Hepatocyte (in vitro differentiated cells): ENCODE measurements at regions not wholly inside any gene's neighbourhood (a gene's known extent, or its start where the extent isn't known, plus 50 kb on each side); places are given as distances from the start of the nearest gene placed in this dataset.

Experiments used
- DNase-seq: peaks from one replicate; pipeline ENCODE4 v3.0.0-alpha.2; 2016; ENCODE audit warnings: low spot score
- H2AFZ ChIP-seq: fragments of 200-600 bp; sonication (generic); 2 replicates; pipeline ENCODE4 v1.6.0; 2016; ENCODE audit warnings: antibody characterized with exemption, mild to moderate bottlenecking
- H3K27ac ChIP-seq: fragments of 200-600 bp; sonication (generic); 2 replicates; pipeline ENCODE4 v1.5.1; 2016; ENCODE audit warnings: mild to moderate bottlenecking
- H3K27me3 ChIP-seq: fragments of 200-600 bp; sonication (generic); 2 replicates; pipeline ENCODE4 v1.6.1; 2016
- H3K36me3 ChIP-seq: fragments of 200-600 bp; sonication (generic); replicated peaks from 2 replicates; pipeline ENCODE4 v1.5.1; 2016; ENCODE audit warnings: low read depth; ENCODE audit not compliant: insufficient read depth
- H3K4me1 ChIP-seq: fragments of 200-600 bp; sonication (generic); 2 replicates; pipeline ENCODE4 v1.5.1; 2016; ENCODE audit warnings: mild to moderate bottlenecking, moderate library complexity; ENCODE audit not compliant: insufficient read depth
- H3K4me2 ChIP-seq: fragments of 200-600 bp; sonication (generic); 2 replicates; pipeline ENCODE4 v1.6.0; 2016
- H3K4me3 ChIP-seq: fragments of 200-600 bp; sonication (generic); 2 replicates; pipeline ENCODE4 v1.5.1; 2016; ENCODE audit warnings: mild to moderate bottlenecking
- H3K79me2 ChIP-seq: fragments of 200-600 bp; sonication (generic); 2 replicates; pipeline ENCODE4 v1.6.0; 2017; ENCODE audit warnings: mild to moderate bottlenecking
- H3K9me2 ChIP-seq: fragments of 200-600 bp; sonication (generic); replicated peaks from 2 replicates; pipeline ENCODE4 v1.6.0; 2017; ENCODE audit warnings: mild to moderate bottlenecking; ENCODE audit not compliant: insufficient read depth
- H3K9me3 ChIP-seq: fragments of 200-600 bp; sonication (generic); 2 replicates; pipeline ENCODE4 v1.5.1; 2016; ENCODE audit warnings: low read depth, mild to moderate bottlenecking
- H4K20me1 ChIP-seq: fragments of 200-600 bp; sonication (generic); 2 replicates; pipeline ENCODE4 v1.6.0; 2016; ENCODE audit warnings: mild to moderate bottlenecking; ENCODE audit not compliant: insufficient read depth, poor library complexity, severe bottlenecking
- CTCF ChIP-seq: fragments of 200-600 bp; sonication (generic); IDR thresholded peaks from 2 replicates; pipeline ENCODE4 v1.5.1; 2016; ENCODE audit warnings: antibody characterized with exemption, mild to moderate bottlenecking; ENCODE audit not compliant: poor library complexity
- EZH2 ChIP-seq: fragments of 200-600 bp; sonication (generic); IDR thresholded peaks from 2 replicates; pipeline ENCODE4 v1.6.1; 2016; ENCODE audit warnings: antibody characterized with exemption, mild to moderate bottlenecking, borderline replicate concordance
- EZH2phosphoT487 ChIP-seq: fragments of 200-600 bp; sonication (generic); IDR thresholded peaks from one replicate; pipeline ENCODE4 v1.6.1; 2018; ENCODE audit warnings: antibody characterized with exemption, mild to moderate bottlenecking, low read depth, moderate library complexity; ENCODE audit not compliant: unreplicated experiment, severe bottlenecking
- WGBS: methylation state at CpG from one replicate; pipeline ENCODE4 v1.1.6; 2016; ENCODE audit warnings: low lambda C conversion rate; ENCODE audit errors: missing lambda C conversion rate; 5-methylcytosine and 5-hydroxymethylcytosine counted together

GRCh38 chr6:18335948-18336347, 51.2 kb upstream of the RNF144B start:
- Histone ChIP-seq H3K9me2 (no peaks in the 10 kb centered on the region), H3K27me3 (no peaks in the 10 kb centered on the region), H3K36me3 (no peaks in the 10 kb centered on the region), H3K4me1 (no peaks in the 10 kb centered on the region), H3K4me2 (no peak overlapping the region), H3K9me3 (no peaks in the 10 kb centered on the region), H3K27ac (no peak overlapping the region), H4K20me1 (no peaks in the 10 kb centered on the region), H3K4me3 (no peak overlapping the region), H3K79me2 (no peaks in the 10 kb centered on the region), H2AFZ (no peak overlapping the region)
- no peak for DNase-seq
- TF ChIP-seq CTCF (no peak), EZH2phosphoT487 (no peak), EZH2 (no peak)
- 69% methylated on average over 1 of the region's 1 CpG for WGBS

DNA sequence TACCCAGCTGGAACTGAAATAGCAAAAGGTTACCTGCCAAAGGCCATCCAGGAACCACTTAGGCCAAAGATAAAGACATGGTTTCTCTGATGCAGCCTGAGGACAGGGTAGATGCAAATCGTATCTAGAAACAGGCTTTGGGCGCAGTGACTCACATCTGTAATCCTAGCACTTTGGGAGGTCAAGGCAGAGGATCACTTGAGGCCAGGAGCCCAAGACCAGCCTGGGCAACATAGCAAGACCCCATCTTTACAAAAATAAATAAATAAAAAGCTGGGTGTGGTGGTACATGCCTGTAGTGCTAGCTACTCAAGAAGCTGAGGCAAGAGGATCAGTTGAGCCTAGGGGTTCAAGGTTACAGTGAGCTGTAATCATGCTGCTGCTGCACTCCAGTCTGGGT, 52.9 kb upstream of the RNF144B start:
- H3K36me3 ChIP-seq, result no peaks in the 10 kb centered on the region
- H4K20me1 ChIP-seq, result no peaks in the 10 kb centered on the region
- H3K4me3 ChIP-seq, result no peak overlapping the region
- TF ChIP-seq EZH2, result no peak
- no peak for TF ChIP-seq CTCF
- no peak for TF ChIP-seq EZH2phosphoT487
- H3K27me3 ChIP-seq, result no peaks in the 10 kb centered on the region
- 92% methylated on average over 2 of the region's 2 CpGs for WGBS
- no peaks in the 10 kb centered on the region for H3K9me3 ChIP-seq
- H3K79me2 ChIP-seq, result no peaks in the 10 kb centered on the region
- H3K27ac ChIP-seq, result no peak overlapping the region
- no peaks in the 10 kb centered on the region for H3K4me1 ChIP-seq
- no peak for DNase-seq
- no peak overlapping the region for H2AFZ ChIP-seq
- H3K4me2 ChIP-seq, result no peak overlapping the region
- H3K9me2 ChIP-seq, result no peaks in the 10 kb centered on the region

- no peaks in the 10 kb centered on the region for H3K4me1 ChIP-seq
- no peak overlapping the region for H3K4me3 ChIP-seq
- TF ChIP-seq EZH2 (no peak), CTCF (no peak), EZH2phosphoT487 (no peak)
- H4K20me1 ChIP-seq, result no peaks in the 10 kb centered on the region
- H3K4me2 ChIP-seq, result no peak overlapping the region
- H3K36me3 ChIP-seq, result no peaks in the 10 kb centered on the region
- WGBS, result 93% methylated on average over 6 of the region's 6 CpGs
- no peaks in the 10 kb centered on the region for H3K79me2 ChIP-seq
- no peaks in the 10 kb centered on the region for H3K9me2 ChIP-seq
- H3K9me3 ChIP-seq, result no peaks in the 10 kb centered on the region
- H3K27ac ChIP-seq, result no peak overlapping the region
- H2AFZ ChIP-seq, result no peak overlapping the region
- no peaks in the 10 kb centered on the region for H3K27me3 ChIP-seq
- no peak for DNase-seq
Measured at GRCh38 chr6:18330548-18331081, 56.5 kb upstream of the RNF144B start.

- Histone ChIP-seq H3K27ac (no peak overlapping the region), H3K4me2 (no peak overlapping the region), H3K4me3 (no peak overlapping the region), H3K27me3 (no peaks in the 10 kb centered on the region), H3K79me2 (no peaks in the 10 kb centered on the region), H4K20me1 (no peaks in the 10 kb centered on the region), H2AFZ (no peak overlapping the region), H3K36me3 (no peaks in the 10 kb centered on the region), H3K4me1 (no peaks in the 10 kb centered on the region), H3K9me3 (no peaks in the 10 kb centered on the region), H3K9me2 (no peaks in the 10 kb centered on the region)
- 65% methylated on average over 3 of the region's 3 CpGs for WGBS
- no peak for DNase-seq
- TF ChIP-seq CTCF (no peak), EZH2phosphoT487 (no peak), EZH2 (no peak)
Measured at GRCh38 chr6:18329776-18330175, 57.4 kb upstream of the RNF144B start.
